HepG2 (cell line): ENCODE measurements at regions not wholly inside any gene's neighbourhood (a gene's known extent, or its start where the extent isn't known, plus 50 kb on each side); places are given as distances from the start of the nearest gene placed in this dataset.

Experiments
- ATAC-seq: fragments of 200-7000 bp; cut with Tn5 transposase; 3 replicates; pipeline ENCODE4 v1.9.1; 2020; ENCODE audit warnings: mild to moderate bottlenecking, moderate library complexity
- BruUV-seq: library from RNA; stranded (reverse); fragments of 400-500 nt; replicated peaks from 2 replicates; lab custom pipeline; 2021; lab: Mats Ljungman, UMichigan
- CTCF ChIA-PET: fragments of 300-600 bp; formaldehyde crosslinking; extraction: SDS; loops from one replicate; lab custom pipeline; 2021; ENCODE audit warnings: low total read pairs, inconsistent platforms, low intra/inter-chr PET ratio; lab: Yijun Ruan, JAX
- POLR2A ChIA-PET: fragments of 350-600 bp; sonication (Branson Sonifier 250); formaldehyde crosslinking; loops from one replicate; lab custom pipeline; 2020; ENCODE audit warnings: antibody characterized with exemption, inconsistent platforms; lab: Yijun Ruan, JAX
- DNase-seq: peaks from one replicate; pipeline ENCODE4 v3.0.0-alpha.2; 2015; ENCODE audit warnings: low spot score
- FAIRE-seq: peaks from 3 replicates; lab custom pipeline; 2011; peaks lifted over from hg19 to GRCh38; lab: Jason Lieb, UNC
- H2AFZ ChIP-seq: one replicate; pipeline ENCODE4 v1.6.1; 2011; ENCODE audit warnings: low read length, inconsistent platforms
- H3K27ac ChIP-seq: fragments of 300-600 bp; 3 replicates; pipeline ENCODE4 v1.8.0; 2011; ENCODE audit warnings: mixed run types, mild to moderate bottlenecking, mixed read lengths, low read length, inconsistent platforms; ENCODE audit not compliant: insufficient read depth; ENCODE audit errors: extremely low read length
- H3K27me3 ChIP-seq, 2 experiments: fragments of 200-600 bp in 1 of 2; 2 replicates in 1 of 2; 3 replicates in 1 of 2; pipeline versions ENCODE4 v1.6.0 to v1.8.0; 2011; ENCODE audit warnings: low read length in 2 of 2, mild to moderate bottlenecking in 2 of 2, moderate library complexity in 2 of 2, inconsistent platforms in 1 of 2; ENCODE audit not compliant: insufficient read depth in 2 of 2, control insufficient read depth in 1 of 2
- H3K36me3 ChIP-seq, 2 experiments: fragments of 200-600 bp in 1 of 2; replicated peaks in 1 of 2; 2 replicates in 1 of 2; 3 replicates in 1 of 2; pipeline versions ENCODE4 v1.5.1 to v1.8.0; 2011; ENCODE audit warnings: low read length in 2 of 2, inconsistent platforms in 1 of 2; ENCODE audit not compliant: insufficient read depth in 2 of 2, control insufficient read depth in 1 of 2
- H3K4me1 ChIP-seq: 2 replicates; pipeline ENCODE4 v1.5.1; 2012; ENCODE audit warnings: low read length, inconsistent platforms; ENCODE audit not compliant: insufficient read depth
- H3K4me2 ChIP-seq: 2 replicates; pipeline ENCODE4 v1.6.0; 2011; ENCODE audit warnings: low read depth, low read length, inconsistent platforms
- H3K4me3 ChIP-seq, 3 experiments: fragments of 200-600 bp in 1 of 3; sonication (generic), shearing (Covaris generic) in 1 of 3; replicated peaks in 1 of 3; 2 replicates each; pipeline ENCODE4 v1.5.1; 2011 to 2016; ENCODE audit warnings: low read length in 3 of 3, inconsistent platforms in 2 of 3, low read depth in 2 of 3, mild to moderate bottlenecking in 2 of 3, control low read depth in 1 of 3, mixed read lengths in 1 of 3; ENCODE audit not compliant: insufficient read depth in 1 of 3
- H3K79me2 ChIP-seq: one replicate; pipeline ENCODE4 v1.6.1; 2011; ENCODE audit warnings: low read length, inconsistent platforms; ENCODE audit not compliant: insufficient read depth
- H3K9ac ChIP-seq: 2 replicates; pipeline ENCODE4 v1.6.0; 2011; ENCODE audit warnings: mild to moderate bottlenecking, low read depth, low read length, inconsistent platforms; ENCODE audit not compliant: insufficient read depth
- H3K9me3 ChIP-seq: 2 replicates; pipeline ENCODE4 v1.5.1; 2012; ENCODE audit warnings: mild to moderate bottlenecking, low read length
- H4K20me1 ChIP-seq: 2 replicates; pipeline ENCODE4 v1.6.0; 2011; ENCODE audit warnings: inconsistent platforms, mild to moderate bottlenecking, low read length, moderate library complexity; ENCODE audit not compliant: insufficient read depth
- CREBL2 ChIP-seq: sonication (generic); formaldehyde crosslinking; IDR thresholded peaks from 2 replicates; pipeline ENCODE4 v1.8.1; 2023; ENCODE audit warnings: missing genetic modification reagents, mild to moderate bottlenecking, borderline replicate concordance
- GABPB1 ChIP-seq: IDR thresholded peaks from 2 replicates; pipeline ENCODE4 v1.6.1; 2016; ENCODE audit warnings: mild to moderate bottlenecking, missing genetic modification reagents, moderate library complexity, missing compliant biosample characterization
- GRHL1 ChIP-seq: sonication (generic); formaldehyde crosslinking; conservative IDR thresholded peaks from 2 replicates; pipeline ENCODE4 v1.8.0; 2022; ENCODE audit warnings: missing genetic modification reagents
- HBP1 ChIP-seq: IDR thresholded peaks from 2 replicates; pipeline ENCODE4 v1.6.1; 2016; ENCODE audit warnings: low read depth, control low read depth
- MIER2 ChIP-seq: IDR thresholded peaks from 2 replicates; pipeline ENCODE4 v1.6.1; 2016; ENCODE audit warnings: missing biosample characterization, missing genetic modification reagents
- PAF1 ChIP-seq: IDR thresholded peaks from 2 replicates; pipeline ENCODE4 v1.6.1; 2016; ENCODE audit warnings: missing genetic modification reagents, missing compliant biosample characterization
- SMC3 ChIP-seq: IDR thresholded peaks from 2 replicates; pipeline ENCODE4 v1.6.1; 2011; ENCODE audit warnings: low read length, improper control_type of control experiment
- ZBED4 ChIP-seq: sonication (generic); formaldehyde crosslinking; IDR thresholded peaks from 2 replicates; pipeline ENCODE4 v1.4.0; 2020; ENCODE audit warnings: missing genetic modification reagents, borderline replicate concordance
- ZBTB7B ChIP-seq: sonication (generic); formaldehyde crosslinking; IDR thresholded peaks from 2 replicates; pipeline ENCODE4 v1.4.0; 2020; ENCODE audit warnings: missing genetic modification reagents
- ZFYVE20 ChIP-seq: sonication (generic); formaldehyde crosslinking; IDR thresholded peaks from 2 replicates; pipeline ENCODE4 v1.8.0; 2023; ENCODE audit warnings: low read depth, mild to moderate bottlenecking, moderate library complexity, missing genetic modification reagents, borderline replicate concordance
- ZNF207 ChIP-seq: fragments of 450-650 bp; IDR thresholded peaks from 2 replicates; pipeline ENCODE4 v1.6.1; 2016; ENCODE audit warnings: antibody characterized with exemption, borderline replicate concordance
- ZNF354B ChIP-seq: sonication (generic); formaldehyde crosslinking; IDR thresholded peaks from 2 replicates; pipeline ENCODE4 v1.8.0; 2022; ENCODE audit warnings: mild to moderate bottlenecking, missing genetic modification reagents
- ZNF468 ChIP-seq: sonication (generic); formaldehyde crosslinking; IDR thresholded peaks from 2 replicates; pipeline ENCODE4 v1.8.0; 2022; ENCODE audit warnings: mild to moderate bottlenecking, moderate library complexity, missing genetic modification reagents
- ZNF589 ChIP-seq: sonication (generic); formaldehyde crosslinking; conservative IDR thresholded peaks from 2 replicates; pipeline ENCODE4 v1.8.0; 2022; ENCODE audit warnings: mild to moderate bottlenecking, moderate library complexity, missing genetic modification reagents
- ZNF770 ChIP-seq: sonication (generic); formaldehyde crosslinking; IDR thresholded peaks from 2 replicates; pipeline ENCODE4 v1.5.0; 2020; ENCODE audit warnings: mild to moderate bottlenecking, missing genetic modification reagents
- WGBS: methylation state at CpG from one replicate; pipeline ENCODE4 v1.1.6; 2017; ENCODE audit warnings: low lambda C conversion rate; 5-methylcytosine and 5-hydroxymethylcytosine counted together
- in situ Hi-C: cut with HindIII; loops from 2 replicates; pipeline ENCODE4 v1.10.0; 2017; ENCODE audit warnings: low pct_unique_long_range_greater_than_20kb; ENCODE audit not compliant: extremely low pct_ligation_motif_present
- intact Hi-C: fragments of 100-400 bp; cut with micrococcal nuclease; formaldehyde crosslinking; loops from one replicate; pipeline ENCODE4 v1.10.0; 2022; ENCODE audit not compliant: unreplicated experiment

GRCh38 chr10:30531751-30532530 lies 97.6 kb downstream of the LYZL2 start:
- H4K20me1 ChIP-seq: no peaks in the 10 kb centered on the region
- ATAC-seq: no peak
- H3K27ac ChIP-seq: no peak overlapping the region
- no peak for DNase-seq
- no peak overlapping the region for H2AFZ ChIP-seq
- peaks cover 73% of the 10 kb centered on the region for H3K4me1 ChIP-seq
- intact Hi-C loops: loop anchor here (5.0 kb wide), 1 partner anchor 140 kb away; no protein-coding TSS in a partner anchor
- in situ Hi-C loops: loop anchor here (10.0 kb wide), 1 partner anchor 117 kb away; no protein-coding TSS in a partner anchor
- H3K27me3 ChIP-seq: no peaks in the 10 kb centered on the region; a peak in 1 of 5 replicates
- no peak overlapping the region for H3K4me3 ChIP-seq
- WGBS: 82% methylated on average over 8 of the region's 8 CpGs
- no peak overlapping the region for H3K9ac ChIP-seq
- POLR2A ChIA-PET: no interaction called here
- H3K9me3 ChIP-seq: no peaks in the 10 kb centered on the region
- CTCF ChIA-PET: no interaction called here
- no peaks in the 10 kb centered on the region for H3K36me3 ChIP-seq
- BruUV-seq: no TSS peak
- H3K79me2 ChIP-seq: no peaks in the 10 kb centered on the region
- no peak overlapping the region for H3K4me2 ChIP-seq
- FAIRE-seq: no peak
- TF ChIP-seq GRHL1 (CRISPR knock-in tag): no peak
- TF ChIP-seq SMC3: no peak
- TF ChIP-seq GABPB1 (CRISPR knock-in tag): no peak
- TF ChIP-seq ZBED4 (CRISPR knock-in tag): no peak
- TF ChIP-seq ZNF770 (CRISPR knock-in tag): no peak
- TF ChIP-seq HBP1 (CRISPR knock-in tag): no peak
- TF ChIP-seq ZFYVE20 (CRISPR knock-in tag): no peak
- TF ChIP-seq ZNF354B (CRISPR knock-in tag): no peak
- TF ChIP-seq ZNF207: no peak
- no peak for TF ChIP-seq ZBTB7B (CRISPR knock-in tag)
- TF ChIP-seq MIER2 (CRISPR knock-in tag): no peak
- no peak for TF ChIP-seq PAF1 (CRISPR knock-in tag)
- TF ChIP-seq ZNF468: no peak
- TF ChIP-seq CREBL2 (CRISPR knock-in tag): no peak
- TF ChIP-seq ZNF589 (CRISPR knock-in tag): no peak
